HG02885 (cell line): ENCODE measurements at regions not wholly inside any gene's neighbourhood (a gene's known extent, or its start where the extent isn't known, plus 50 kb on each side); places are given as distances from the start of the nearest gene placed in this dataset.

Experiments used
- ATAC-seq: cut with Tn5 transposase; IDR thresholded peaks from one replicate; pipeline ENCODE4 v1.9.1; 2021; ENCODE audit warnings: mild to moderate bottlenecking; ENCODE audit not compliant: unreplicated experiment, poor library complexity

GRCh38 chr6:104579310-104579863 is 280.3 kb downstream of the HACE1 start:
- no peak for ATAC-seq

GRCh38 chr6:104575536-104575935 is 284.2 kb downstream of the HACE1 start:
- no peak for ATAC-seq

- ATAC-seq: no peak
Measured at GRCh38 chr6:104574135-104574750, 285.5 kb downstream of the HACE1 start.

GRCh38 chr6:104573350-104573749 is 286.4 kb downstream of the HACE1 start:
- no peak for ATAC-seq

GRCh38 chr6:104572901-104573300 is 286.8 kb downstream of the HACE1 start:
- no peak for ATAC-seq

GRCh38 chr6:104566411-104566810 is 293.3 kb downstream of the HACE1 start:
- ATAC-seq: no peak

GRCh38 chr6:104563306-104563705 is 296.4 kb downstream of the HACE1 start:
- ATAC-seq: no peak

GRCh38 chr6:104559435-104560202 is 300.1 kb downstream of the HACE1 start:
- no peak for ATAC-seq

GRCh38 chr6:104558746-104559145 is 301.0 kb downstream of the HACE1 start:
- no peak for ATAC-seq

- no peak for ATAC-seq
Measured at GRCh38 chr6:104548297-104548696, 311.4 kb downstream of the HACE1 start.

GRCh38 chr6:104541411-104541810 is 318.3 kb downstream of the HACE1 start:
- ATAC-seq: no peak

- ATAC-seq: no peak
Measured at GRCh38 chr6:104540743-104541142, 319.0 kb downstream of the HACE1 start.

GRCh38 chr6:104539173-104539572 is 320.5 kb downstream of the HACE1 start:
- ATAC-seq: no peak

- ATAC-seq: no peak
Measured at GRCh38 chr6:104537872-104538271, 321.8 kb downstream of the HACE1 start.

GRCh38 chr6:104537180-104537579 is 322.5 kb downstream of the HACE1 start:
- no peak for ATAC-seq

GRCh38 chr6:104532462-104532861 is 327.3 kb downstream of the HACE1 start:
- no peak for ATAC-seq

GRCh38 chr6:104531646-104532045 is 328.1 kb downstream of the HACE1 start:
- no peak for ATAC-seq

GRCh38 chr6:104527761-104528415 is 331.8 kb downstream of the HACE1 start:
- no peak for ATAC-seq

GRCh38 chr6:104527311-104527710 is 332.4 kb downstream of the HACE1 start:
- ATAC-seq: no peak

GRCh38 chr6:104526376-104526775 is 333.3 kb downstream of the HACE1 start:
- ATAC-seq: no peak

- ATAC-seq: peak; percentile 99
Measured at GRCh38 chr6:104525677-104526322, 333.9 kb downstream of the HACE1 start.
